GM18873 (cell line): ENCODE measurements at regions not wholly inside any gene's neighbourhood (a gene's known extent, or its start where the extent isn't known, plus 50 kb on each side); places are given as distances from the start of the nearest gene placed in this dataset.

Experiments
- ATAC-seq: cut with Tn5 transposase; IDR thresholded peaks from one replicate; pipeline ENCODE4 v1.9.1; 2021; ENCODE audit warnings: mild to moderate bottlenecking, moderate library complexity, moderate number of reproducible peaks; ENCODE audit not compliant: unreplicated experiment, low FRiP score

GRCh38 chr16:65889533-65889966 is 476.9 kb upstream of the CDH5 start:
- ATAC-seq: no peak

- no peak for ATAC-seq
These were observed 478.3 kb upstream of the CDH5 start for GRCh38 chr16:65888201-65888600.

GRCh38 chr16:65884018-65884417 is 482.5 kb upstream of the CDH5 start:
- no peak for ATAC-seq

- no peak for ATAC-seq
These were observed 488.1 kb upstream of the CDH5 start for GRCh38 chr16:65878347-65878746.

- ATAC-seq: no peak
These were observed 489.9 kb upstream of the CDH5 start for GRCh38 chr16:65876624-65877023.

- no peak for ATAC-seq
These were observed 490.5 kb upstream of the CDH5 start for GRCh38 chr16:65876056-65876408.

GRCh38 chr16:65875381-65876055 is 491.0 kb upstream of the CDH5 start:
- no peak for ATAC-seq

GRCh38 chr16:65869261-65869660 is 497.2 kb upstream of the CDH5 start:
- no peak for ATAC-seq

GRCh38 chr16:65867276-65867960 is 499.1 kb upstream of the CDH5 start:
- ATAC-seq: no peak

GRCh38 chr16:65863236-65863635 is 503.3 kb upstream of the CDH5 start:
- ATAC-seq: no peak

GRCh38 chr16:65861131-65861731 is 505.3 kb upstream of the CDH5 start:
- ATAC-seq: no peak

GRCh38 chr16:65855171-65856145 is 511.0 kb upstream of the CDH5 start:
- ATAC-seq: no peak

- ATAC-seq: no peak
These were observed 520.3 kb upstream of the CDH5 start for GRCh38 chr16:65846210-65846602.

- ATAC-seq: no peak
These were observed 520.9 kb upstream of the CDH5 start for GRCh38 chr16:65845466-65846209.

GRCh38 chr16:65843941-65844340 is 522.5 kb upstream of the CDH5 start:
- no peak for ATAC-seq

- ATAC-seq: no peak
These were observed 524.4 kb upstream of the CDH5 start for GRCh38 chr16:65842067-65842466.

- ATAC-seq: no peak
These were observed 528.5 kb upstream of the CDH5 start for GRCh38 chr16:65838001-65838400.

- no peak for ATAC-seq
These were observed 529.0 kb upstream of the CDH5 start for GRCh38 chr16:65837464-65837863.

GRCh38 chr16:65834688-65835087 is 531.8 kb upstream of the CDH5 start:
- no peak for ATAC-seq
